Stimulated activated naive B cell treated with anti-CD40 and anti-IgM and Interleukin-4, amounts not matched to agents 10 μg/mL and 1 μg/mL and 100 μg/mL, for 72 hours (primary cell): ENCODE measurements at regions not wholly inside any gene's neighbourhood (a gene's known extent, or its start where the extent isn't known, plus 50 kb on each side); places are given as distances from the start of the nearest gene placed in this dataset.
"Not testable (repeated sequence)": the region's sequence is repeated elsewhere in the genome, so short reads cannot be mapped to it uniquely, and the experiment has no call there.

Experiments
- ATAC-seq, 2 donors: fragments of 150-1000 bp; cut with Tn5 transposase; replicated peaks; 2 replicates each; pipeline ENCODE4 v1.10.0; 2021; ENCODE audit warnings: moderate library complexity in 1 of 2
- DNase-seq: peaks from one replicate; pipeline ENCODE4 v3.0.0; 2021
- H3K27ac Mint-ChIP-seq: one replicate; pipeline ENCODE4 v1.8.0; 2022; ENCODE audit warnings: mild to moderate bottlenecking, mixed read lengths
- H3K27me3 Mint-ChIP-seq, 2 donors: one replicate each; pipeline ENCODE4 v1.8.0; 2022; ENCODE audit warnings: mixed read lengths in 2 of 2
- H3K36me3 Mint-ChIP-seq, 2 donors: one replicate each; pipeline ENCODE4 v1.8.0; 2022; ENCODE audit warnings: mixed read lengths in 2 of 2, mild to moderate bottlenecking in 1 of 2
- H3K4me1 Mint-ChIP-seq, 2 donors: one replicate each; pipeline ENCODE4 v1.8.0; 2022; ENCODE audit warnings: mixed read lengths in 2 of 2, mild to moderate bottlenecking in 1 of 2
- H3K4me3 Mint-ChIP-seq, 2 donors: one replicate each; pipeline ENCODE4 v1.8.0; 2022; ENCODE audit warnings: mild to moderate bottlenecking in 2 of 2, mixed read lengths in 2 of 2, moderate library complexity in 1 of 2
- H3K9me3 Mint-ChIP-seq, 2 donors: one replicate each; pipeline ENCODE4 v1.8.0; 2022; ENCODE audit warnings: mixed read lengths in 2 of 2, mild to moderate bottlenecking in 1 of 2

DNA sequence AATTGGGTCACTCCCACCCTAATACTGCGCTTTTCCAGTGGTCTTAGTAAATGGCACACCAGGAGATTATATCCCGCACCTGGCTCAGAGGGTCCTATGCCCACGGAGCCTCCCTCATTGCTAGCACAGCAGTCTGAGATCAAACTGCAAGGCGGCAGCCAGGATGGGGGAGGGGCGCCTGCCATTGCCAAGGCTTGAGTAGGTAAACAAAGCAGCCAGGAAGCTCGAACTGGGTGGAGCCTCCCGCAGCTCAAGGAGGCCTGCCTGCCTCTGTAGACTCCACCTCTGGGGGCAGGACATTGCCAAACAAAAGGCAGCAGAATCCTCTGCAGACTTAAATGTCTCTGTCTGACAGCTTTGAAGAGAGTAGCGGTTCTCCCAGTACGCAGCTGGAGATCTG is 52.4 kb upstream of the PMPCB start:
- not testable (repeated sequence) for ATAC-seq, H3K4me1 Mint-ChIP-seq, H3K36me3 Mint-ChIP-seq, H3K27me3 Mint-ChIP-seq, H3K9me3 Mint-ChIP-seq, H3K4me3 Mint-ChIP-seq, DNase-seq, H3K27ac Mint-ChIP-seq

DNA sequence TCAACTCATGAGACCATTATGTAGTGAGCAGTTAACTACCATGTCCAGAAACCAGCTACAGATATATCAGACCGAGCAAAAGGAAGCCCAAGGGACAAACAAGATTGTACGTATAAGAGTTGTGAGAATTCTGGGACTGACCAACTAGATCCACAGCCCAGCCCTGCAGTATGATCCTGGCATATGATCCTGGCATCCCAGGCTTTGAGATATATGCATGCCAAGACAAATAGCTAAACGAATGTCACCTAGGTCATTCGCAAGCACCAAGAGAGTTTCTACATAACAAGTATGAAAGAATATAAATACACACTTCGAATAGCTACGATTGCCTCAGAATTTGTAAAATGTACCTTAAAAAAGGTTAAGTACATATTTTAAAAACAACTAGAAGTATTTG is 56.4 kb upstream of the PMPCB start:
- H3K27me3 Mint-ChIP-seq: no peaks in the 10 kb centered on the region
- peaks cover 6 to 8% of the 10 kb centered on the region in 2 donors for H3K36me3 Mint-ChIP-seq
- H3K9me3 Mint-ChIP-seq: peaks cover 6 to 9% of the 10 kb centered on the region in 2 donors
- H3K4me1 Mint-ChIP-seq: no peaks in the 10 kb centered on the region
- no peak for ATAC-seq
- H3K27ac Mint-ChIP-seq: no peak overlapping the region
- H3K4me3 Mint-ChIP-seq: no peak overlapping the region
- no peak for DNase-seq

- H3K27ac Mint-ChIP-seq, H3K4me3 Mint-ChIP-seq, H3K9me3 Mint-ChIP-seq, H3K27me3 Mint-ChIP-seq, H3K4me1 Mint-ChIP-seq, ATAC-seq, DNase-seq, H3K36me3 Mint-ChIP-seq: not testable (repeated sequence)
These were observed 61.4 kb upstream of the PMPCB start for GRCh38 chr7:103235824-103236223.

DNA sequence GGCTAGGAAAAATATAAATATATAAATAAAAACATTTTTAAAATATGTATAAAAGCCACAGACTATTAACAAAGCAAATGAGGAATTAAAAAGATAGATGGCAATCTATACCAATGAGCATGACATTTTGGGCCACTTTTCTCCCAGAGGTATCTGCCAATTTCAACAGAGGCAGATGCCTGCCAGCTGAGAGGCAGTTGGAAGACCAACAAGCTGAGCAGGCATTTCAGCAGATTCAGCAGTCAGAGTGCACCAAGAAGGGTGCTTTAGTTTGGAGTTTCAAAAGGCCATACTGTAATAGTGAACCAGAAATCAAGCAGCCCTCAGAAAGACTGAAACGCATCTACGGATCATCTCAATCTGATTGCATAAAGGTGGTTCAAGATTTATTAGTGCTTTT is 62.4 kb upstream of the PMPCB start:
- DNase-seq, H3K36me3 Mint-ChIP-seq, H3K27me3 Mint-ChIP-seq, H3K4me1 Mint-ChIP-seq, ATAC-seq, H3K27ac Mint-ChIP-seq, H3K9me3 Mint-ChIP-seq, H3K4me3 Mint-ChIP-seq: not testable (repeated sequence)

DNA sequence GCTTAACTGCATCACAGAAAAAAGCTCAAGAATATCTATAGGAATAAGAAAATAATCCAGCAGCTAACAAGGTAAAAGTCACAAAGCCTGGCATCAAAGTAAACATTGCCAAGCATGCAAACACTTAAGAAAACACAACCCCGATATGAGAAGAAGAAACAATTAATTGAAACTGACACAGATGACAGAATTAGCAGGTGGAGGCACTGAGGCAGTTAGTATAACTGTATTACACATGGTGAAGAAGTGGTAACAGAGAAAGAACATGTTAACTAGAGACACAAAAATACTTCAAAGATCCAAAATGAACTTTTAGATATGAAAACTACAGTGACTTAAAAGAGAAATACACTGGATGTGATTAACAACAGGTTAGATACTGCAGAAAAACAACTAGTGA is 69.4 kb upstream of the PMPCB start:
- not testable (repeated sequence) for DNase-seq, H3K27ac Mint-ChIP-seq, H3K9me3 Mint-ChIP-seq, H3K4me3 Mint-ChIP-seq, H3K36me3 Mint-ChIP-seq, H3K27me3 Mint-ChIP-seq, ATAC-seq
- peaks cover 2 to 22% of the 10 kb centered on the region in 2 donors for H3K4me1 Mint-ChIP-seq

GRCh38 chr7:103225798-103226197 is 71.4 kb upstream of the PMPCB start:
- not testable (repeated sequence) for ATAC-seq, H3K36me3 Mint-ChIP-seq, H3K9me3 Mint-ChIP-seq, H3K27ac Mint-ChIP-seq, DNase-seq, H3K27me3 Mint-ChIP-seq, H3K4me3 Mint-ChIP-seq
- H3K4me1 Mint-ChIP-seq: peaks cover 2 to 22% of the 10 kb centered on the region in 2 donors

GRCh38 chr7:103223065-103223464 is 74.2 kb upstream of the NAPEPLD start:
- H3K9me3 Mint-ChIP-seq, H3K27ac Mint-ChIP-seq, DNase-seq, H3K27me3 Mint-ChIP-seq, H3K36me3 Mint-ChIP-seq: not testable (repeated sequence)
- Mint-ChIP-seq H3K4me1 (peaks cover 2 to 22% of the 10 kb centered on the region in 2 donors), H3K4me3 (peak overlapping the region in 1 of 2 donors; percentile 44)
- peak; percentile 60 to 76 for ATAC-seq

GRCh38 chr7:103211049-103211448 is 62.1 kb upstream of the NAPEPLD start:
- not testable (repeated sequence) for H3K27me3 Mint-ChIP-seq, H3K4me3 Mint-ChIP-seq, H3K4me1 Mint-ChIP-seq, H3K9me3 Mint-ChIP-seq, H3K36me3 Mint-ChIP-seq, DNase-seq, H3K27ac Mint-ChIP-seq, ATAC-seq

- not testable (repeated sequence) for DNase-seq, H3K27ac Mint-ChIP-seq, H3K27me3 Mint-ChIP-seq, H3K4me3 Mint-ChIP-seq, H3K9me3 Mint-ChIP-seq, H3K36me3 Mint-ChIP-seq, ATAC-seq, H3K4me1 Mint-ChIP-seq
These were observed 50.3 kb upstream of the NAPEPLD start for GRCh38 chr7:103199191-103199590.
